ENCODE measurements at regions not wholly inside any gene's neighbourhood (a gene's known extent, or its start where the extent isn't known, plus 50 kb on each side); places are given as distances from the start of the nearest gene placed in this dataset.
"Not testable (repeated sequence)": the region's sequence is repeated elsewhere in the genome, so short reads cannot be mapped to it uniquely, and the experiment has no call there.

DNA sequence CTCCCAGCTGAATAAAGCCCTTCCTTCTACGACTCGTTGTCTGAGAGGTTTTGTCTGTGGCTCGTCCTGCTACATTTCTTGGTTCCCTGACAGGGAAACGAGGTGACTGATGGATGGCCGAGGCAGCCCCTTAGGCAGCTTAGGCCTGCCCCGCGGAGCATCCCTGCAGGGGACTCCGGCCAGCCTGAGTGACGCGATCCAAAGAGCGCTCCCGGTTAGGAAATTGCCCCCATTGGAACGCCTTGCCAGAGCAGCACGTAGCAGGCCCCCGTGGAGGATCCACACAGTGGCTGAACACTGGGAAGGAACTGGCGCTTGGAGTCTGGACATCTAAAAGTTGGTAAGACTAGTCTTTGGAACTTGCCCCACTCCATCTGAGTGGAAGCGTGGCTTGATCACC is 296.8 kb upstream of the SGCG start (continued):
- no peak for TF ChIP-seq EZH2 (IDR thresholded peaks at IDR 0.05)
- TF ChIP-seq, protein P1, sequence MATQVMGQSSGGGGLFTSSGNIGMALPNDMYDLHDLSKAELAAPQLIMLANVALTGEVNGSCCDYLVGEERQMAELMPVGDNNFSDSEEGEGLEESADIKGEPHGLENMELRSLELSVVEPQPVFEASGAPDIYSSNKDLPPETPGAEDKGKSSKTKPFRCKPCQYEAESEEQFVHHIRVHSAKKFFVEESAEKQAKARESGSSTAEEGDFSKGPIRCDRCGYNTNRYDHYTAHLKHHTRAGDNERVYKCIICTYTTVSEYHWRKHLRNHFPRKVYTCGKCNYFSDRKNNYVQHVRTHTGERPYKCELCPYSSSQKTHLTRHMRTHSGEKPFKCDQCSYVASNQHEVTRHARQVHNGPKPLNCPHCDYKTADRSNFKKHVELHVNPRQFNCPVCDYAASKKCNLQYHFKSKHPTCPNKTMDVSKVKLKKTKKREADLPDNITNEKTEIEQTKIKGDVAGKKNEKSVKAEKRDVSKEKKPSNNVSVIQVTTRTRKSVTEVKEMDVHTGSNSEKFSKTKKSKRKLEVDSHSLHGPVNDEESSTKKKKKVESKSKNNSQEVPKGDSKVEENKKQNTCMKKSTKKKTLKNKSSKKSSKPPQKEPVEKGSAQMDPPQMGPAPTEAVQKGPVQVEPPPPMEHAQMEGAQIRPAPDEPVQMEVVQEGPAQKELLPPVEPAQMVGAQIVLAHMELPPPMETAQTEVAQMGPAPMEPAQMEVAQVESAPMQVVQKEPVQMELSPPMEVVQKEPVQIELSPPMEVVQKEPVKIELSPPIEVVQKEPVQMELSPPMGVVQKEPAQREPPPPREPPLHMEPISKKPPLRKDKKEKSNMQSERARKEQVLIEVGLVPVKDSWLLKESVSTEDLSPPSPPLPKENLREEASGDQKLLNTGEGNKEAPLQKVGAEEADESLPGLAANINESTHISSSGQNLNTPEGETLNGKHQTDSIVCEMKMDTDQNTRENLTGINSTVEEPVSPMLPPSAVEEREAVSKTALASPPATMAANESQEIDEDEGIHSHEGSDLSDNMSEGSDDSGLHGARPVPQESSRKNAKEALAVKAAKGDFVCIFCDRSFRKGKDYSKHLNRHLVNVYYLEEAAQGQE (IDR thresholded peaks at IDR 0.05; ENCODE audit: low read depth) = no peak

GRCh38 chr13:22886061-22886460 is 294.7 kb upstream of the SGCG start:
- H3K4me2 ChIP-seq (ENCODE audit: low read length); RAD21 ChIA-PET (ENCODE audit: low non-redundant PET in 1 of 2, low total read pairs in 2 of 2, uncharacterized antibody in 2 of 2, unreplicated experiment in 2 of 2); DNase-seq (ENCODE audit: low read depth, low spot score); H3K36me3 ChIP-seq (ENCODE audit: control insufficient read depth in 1 of 2, insufficient read depth in 2 of 2, low read length in 2 of 2); H2AFZ ChIP-seq (ENCODE audit: low read depth, low read length, poor library complexity, severe bottlenecking); H3K27me3 ChIP-seq (ENCODE audit: insufficient read depth, low read length); H3K4me1 ChIP-seq (ENCODE audit: control insufficient read depth in 1 of 2, insufficient read depth in 2 of 2, low read length in 2 of 2); H3K4me3 ChIP-seq (replicated peaks in 1 of 2; ENCODE audit: low read depth in 1 of 2, low read length in 2 of 2); intact Hi-C loops (cut with micrococcal nuclease); H3K9me2 ChIP-seq (ENCODE audit: insufficient read depth); H4K20me1 ChIP-seq (ENCODE audit: insufficient read depth); H3K79me2 ChIP-seq (ENCODE audit: insufficient read depth, low read length); H3K9ac ChIP-seq (ENCODE audit: low read length); POLR2A ChIA-PET; ATAC-seq; H3K9me3 ChIP-seq (ENCODE audit: control insufficient read depth in 1 of 2, insufficient read depth in 1 of 2, low read depth in 1 of 2, low read length in 2 of 2); CTCF ChIA-PET; H3K27ac ChIP-seq (ENCODE audit: low read depth, low read length); BruUV-seq (replicated peaks): not testable (repeated sequence)

GRCh38 chr13:22889376-22889775 is 291.4 kb upstream of the SGCG start:
- POLR2A ChIA-PET; H3K79me2 ChIP-seq (ENCODE audit: insufficient read depth, low read length); BruUV-seq (replicated peaks); H3K36me3 ChIP-seq (ENCODE audit: control insufficient read depth in 1 of 2, insufficient read depth in 2 of 2, low read length in 2 of 2); DNase-seq (ENCODE audit: low read depth, low spot score); CTCF ChIA-PET; H2AFZ ChIP-seq (ENCODE audit: low read depth, low read length, poor library complexity, severe bottlenecking); H3K27ac ChIP-seq (ENCODE audit: low read depth, low read length); H3K9ac ChIP-seq (ENCODE audit: low read length); H3K4me3 ChIP-seq (replicated peaks in 1 of 2; ENCODE audit: low read depth in 1 of 2, low read length in 2 of 2); H3K27me3 ChIP-seq (ENCODE audit: insufficient read depth, low read length); ATAC-seq; H3K9me2 ChIP-seq (ENCODE audit: insufficient read depth); H4K20me1 ChIP-seq (ENCODE audit: insufficient read depth); H3K4me2 ChIP-seq (ENCODE audit: low read length); H3K4me1 ChIP-seq (ENCODE audit: control insufficient read depth in 1 of 2, insufficient read depth in 2 of 2, low read length in 2 of 2); intact Hi-C loops (cut with micrococcal nuclease); H3K9me3 ChIP-seq (ENCODE audit: control insufficient read depth in 1 of 2, insufficient read depth in 1 of 2, low read depth in 1 of 2, low read length in 2 of 2); RAD21 ChIA-PET (ENCODE audit: low non-redundant PET in 1 of 2, low total read pairs in 2 of 2, uncharacterized antibody in 2 of 2, unreplicated experiment in 2 of 2): not testable (repeated sequence)

All from HCT116 (cell line).